ENCODE measurements at regions not wholly inside any gene's neighbourhood (a gene's known extent, or its start where the extent isn't known, plus 50 kb on each side); places are given as distances from the start of the nearest gene placed in this dataset.

DNA sequence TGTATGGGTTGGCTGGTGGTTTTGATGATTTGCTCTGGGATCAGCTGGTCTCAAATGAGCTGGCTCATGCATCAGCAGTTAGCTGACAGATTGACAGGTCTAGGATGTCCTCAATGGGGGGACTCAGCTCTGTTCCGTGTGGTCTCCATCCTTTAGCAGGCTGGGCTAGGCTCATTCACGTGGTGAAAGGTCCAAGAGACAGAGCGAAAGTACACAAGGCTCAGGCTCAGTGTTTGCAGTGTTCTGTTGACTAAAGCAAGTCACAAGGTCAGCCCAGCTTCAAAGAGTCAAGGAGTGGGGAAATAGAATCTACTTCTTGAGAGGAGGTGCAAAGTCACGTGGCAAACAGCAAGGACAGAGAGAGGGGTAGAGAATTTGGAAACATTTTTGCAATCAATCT, 126.5 kb upstream of the CMC1 start:
- peak overlapping the region in 1 of 2 donors; percentile 8 for H3K27ac Mint-ChIP-seq
- H3K9me3 Mint-ChIP-seq = no peaks in the 10 kb centered on the region
- H3K4me3 Mint-ChIP-seq = no peak overlapping the region
- no peaks in the 10 kb centered on the region for H3K36me3 Mint-ChIP-seq (ENCODE audit: insufficient read depth)
- H3K4me1 Mint-ChIP-seq (ENCODE audit: low read depth in 2 of 2) = peaks cover 12 to 14% of the 10 kb centered on the region in 2 donors
- DNase-seq (no peak), ATAC-seq (replicated peaks) (no peak)
- H3K27me3 Mint-ChIP-seq = no peaks in the 10 kb centered on the region

DNA sequence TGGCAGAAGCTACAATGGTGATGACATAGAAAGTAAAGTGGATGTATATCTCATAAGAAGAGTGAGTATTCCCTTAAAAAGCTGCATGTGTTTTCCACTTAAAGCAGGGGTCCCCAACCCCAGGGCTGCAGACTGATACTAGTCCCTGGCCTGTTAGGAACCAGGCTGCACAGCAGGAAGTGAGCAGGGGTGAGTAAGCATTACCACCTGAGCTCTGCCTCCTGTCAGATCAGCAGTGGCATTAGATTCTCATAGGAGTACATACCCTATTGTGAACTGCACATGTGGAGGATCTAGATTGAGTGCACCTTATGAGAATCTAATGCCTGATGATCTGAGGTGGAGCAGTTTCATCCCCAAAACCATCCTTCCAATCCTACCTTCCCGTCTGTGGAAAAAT, 126.1 kb upstream of the CMC1 start:
- ATAC-seq (replicated peaks) (no peak), DNase-seq (no peak)
- H3K4me3 Mint-ChIP-seq = no peak overlapping the region
- H3K27ac Mint-ChIP-seq = peak overlapping the region in 1 of 2 donors; percentile 8
- H3K4me1 Mint-ChIP-seq (ENCODE audit: low read depth in 2 of 2) = peaks cover 12 to 14% of the 10 kb centered on the region in 2 donors
- H3K36me3 Mint-ChIP-seq (ENCODE audit: insufficient read depth) = no peaks in the 10 kb centered on the region
- no peaks in the 10 kb centered on the region for H3K9me3 Mint-ChIP-seq
- no peaks in the 10 kb centered on the region for H3K27me3 Mint-ChIP-seq

DNA sequence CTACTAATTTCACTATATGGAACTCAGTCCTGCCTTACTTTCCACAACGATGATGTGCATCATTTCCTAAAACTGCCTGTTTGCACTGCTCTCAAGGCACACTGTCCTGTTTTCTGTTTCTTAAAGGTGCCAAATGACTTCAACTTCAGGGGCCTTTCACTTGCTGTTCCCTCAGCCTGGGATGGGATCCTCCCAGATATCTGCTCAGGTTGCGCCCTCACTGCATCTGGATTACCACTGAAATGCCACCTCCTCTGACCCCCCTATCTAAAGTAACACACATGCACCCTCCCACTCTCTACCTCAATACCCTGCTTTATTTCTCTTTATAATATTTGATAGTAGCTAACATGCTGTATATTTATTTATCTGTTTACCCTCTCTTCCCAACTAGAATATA, 123.8 kb upstream of the CMC1 start:
- DNase-seq (no peak), ATAC-seq (replicated peaks) (no peak)
- Mint-ChIP-seq H3K4me3 (no peak overlapping the region), H3K36me3 (ENCODE audit: insufficient read depth) (no peaks in the 10 kb centered on the region), H3K9me3 (no peaks in the 10 kb centered on the region), H3K27me3 (no peaks in the 10 kb centered on the region), H3K27ac (no peak overlapping the region), H3K4me1 (ENCODE audit: low read depth in 2 of 2) (peaks cover 12 to 14% of the 10 kb centered on the region in 2 donors)

DNA sequence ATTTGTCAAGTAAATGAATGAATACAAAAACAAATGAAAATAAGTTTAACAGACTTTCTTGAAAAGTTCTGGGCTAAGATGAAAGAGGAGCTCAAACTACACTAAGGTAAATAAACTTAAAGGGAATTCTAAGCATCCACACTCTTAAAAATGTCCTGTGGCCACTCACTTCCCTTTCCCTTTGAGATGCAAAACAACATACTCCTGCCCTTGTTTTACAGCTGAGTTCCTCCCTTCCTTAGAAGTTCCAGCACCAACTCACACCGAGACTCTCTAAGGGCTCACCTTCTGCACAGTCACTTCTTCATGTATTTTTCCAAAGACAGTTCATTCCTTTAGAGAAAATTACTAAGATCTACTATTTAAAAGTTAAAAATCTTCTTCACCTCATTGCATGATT, 123.3 kb upstream of the CMC1 start:
- ATAC-seq (replicated peaks) = no peak
- H3K9me3 Mint-ChIP-seq = no peaks in the 10 kb centered on the region
- peaks cover 12 to 14% of the 10 kb centered on the region in 2 donors for H3K4me1 Mint-ChIP-seq (ENCODE audit: low read depth in 2 of 2)
- H3K27me3 Mint-ChIP-seq = no peaks in the 10 kb centered on the region
- peak overlapping the region in 1 of 2 donors; percentile 4 for H3K27ac Mint-ChIP-seq
- no peak overlapping the region for H3K4me3 Mint-ChIP-seq
- no peaks in the 10 kb centered on the region for H3K36me3 Mint-ChIP-seq (ENCODE audit: insufficient read depth)
- no peak for DNase-seq

DNA sequence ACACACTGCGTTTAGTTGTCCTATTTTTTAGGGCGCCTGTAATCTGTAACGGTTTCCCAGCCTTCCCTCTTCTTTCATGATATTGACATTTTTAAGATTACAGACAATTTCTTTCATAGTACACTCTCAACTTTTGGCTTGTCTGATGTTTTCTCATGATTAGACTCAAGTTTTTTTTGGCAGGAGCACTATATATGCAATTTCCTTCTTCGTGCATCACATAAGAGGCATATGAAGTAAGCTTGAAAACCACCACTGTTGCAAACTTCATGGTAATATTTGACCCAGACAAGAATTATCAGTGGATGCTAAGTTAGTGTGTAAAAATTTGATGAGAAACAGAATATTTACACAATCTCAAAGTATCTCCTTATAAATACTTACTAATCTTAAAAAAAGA, 119.2 kb upstream of the CMC1 start:
- H3K4me3 Mint-ChIP-seq = no peak overlapping the region
- H3K36me3 Mint-ChIP-seq (ENCODE audit: insufficient read depth) = no peaks in the 10 kb centered on the region
- no peak overlapping the region for H3K27ac Mint-ChIP-seq

DNA sequence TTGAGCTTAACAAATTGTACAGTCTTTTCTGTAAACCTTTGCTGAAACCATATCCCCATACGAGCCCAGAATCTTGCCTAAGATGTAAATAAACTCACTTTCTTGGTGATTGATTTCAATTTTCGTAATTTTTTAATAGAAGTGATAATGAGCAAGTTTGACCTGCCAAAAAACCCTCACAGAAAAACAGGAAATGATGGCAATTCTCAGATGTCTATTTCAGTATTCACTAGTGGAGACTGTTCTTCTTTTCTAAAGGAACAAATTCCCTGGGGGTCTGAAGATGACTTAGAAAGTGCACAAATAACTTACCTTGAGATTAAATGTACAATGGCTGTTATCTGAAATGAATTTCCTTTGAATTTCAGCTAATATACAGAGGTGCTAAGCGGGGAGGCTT, 116.5 kb upstream of the CMC1 start:
- Mint-ChIP-seq H3K27me3 (no peaks in the 10 kb centered on the region), H3K4me1 (ENCODE audit: low read depth in 2 of 2) (no peaks in the 10 kb centered on the region), H3K27ac (no peak overlapping the region), H3K9me3 (no peaks in the 10 kb centered on the region), H3K4me3 (no peak overlapping the region), H3K36me3 (ENCODE audit: insufficient read depth) (no peaks in the 10 kb centered on the region)
- DNase-seq (no peak), ATAC-seq (replicated peaks) (no peak)

More for the DNA sequence above, 119.2 kb upstream of the CMC1 start:
- DNase-seq = no peak
- Mint-ChIP-seq H3K27me3 (no peaks in the 10 kb centered on the region), H3K4me1 (ENCODE audit: low read depth in 2 of 2) (peaks cover 3 to 6% of the 10 kb centered on the region in 2 donors), H3K9me3 (no peaks in the 10 kb centered on the region)
- no peak for ATAC-seq (replicated peaks)

DNA sequence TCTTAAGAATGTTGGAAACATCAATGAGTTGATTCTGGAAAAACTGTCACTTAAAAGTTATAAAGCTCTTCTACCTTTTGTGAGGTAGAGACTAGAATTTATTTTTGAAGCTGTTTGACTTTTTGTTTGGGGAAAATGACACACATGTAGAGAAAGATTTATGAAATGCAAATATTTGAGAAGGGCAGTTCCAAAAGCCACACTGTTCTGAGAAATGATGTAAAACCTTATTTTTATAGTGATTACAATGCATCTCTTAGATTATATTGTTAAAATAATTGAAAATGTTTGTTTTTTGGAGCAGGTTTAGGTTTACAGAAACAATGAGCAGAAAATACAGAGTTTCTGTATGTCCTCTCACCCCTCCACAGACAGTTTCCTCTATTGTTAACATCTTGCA, 116.1 kb upstream of the CMC1 start:
- no peak for DNase-seq
- no peaks in the 10 kb centered on the region for H3K4me1 Mint-ChIP-seq (ENCODE audit: low read depth in 2 of 2)
- ATAC-seq (replicated peaks) = no peak

DNA sequence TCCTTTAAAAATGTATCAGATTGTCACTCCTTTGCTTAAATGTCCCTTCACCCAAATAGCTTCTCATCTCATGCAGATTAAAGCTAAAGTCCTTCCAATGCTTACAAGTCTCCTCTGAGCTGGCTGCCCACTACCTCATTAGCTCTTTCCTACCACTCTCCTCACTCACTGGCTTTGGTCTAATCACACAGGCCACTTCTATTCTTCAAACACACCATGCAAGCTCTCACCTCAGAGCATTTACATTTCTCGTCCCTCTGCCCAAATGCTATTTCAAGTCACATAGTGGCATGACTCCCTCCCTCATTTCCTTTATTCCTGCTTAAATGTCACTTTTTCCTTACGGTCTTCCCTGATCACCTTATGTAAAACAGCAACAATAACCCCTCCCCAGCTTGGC, 110.6 kb upstream of the CMC1 start:
- Mint-ChIP-seq H3K27ac (no peak overlapping the region), H3K9me3 (no peaks in the 10 kb centered on the region), H3K4me1 (ENCODE audit: low read depth in 2 of 2) (no peaks in the 10 kb centered on the region), H3K4me3 (no peak overlapping the region), H3K27me3 (no peaks in the 10 kb centered on the region), H3K36me3 (ENCODE audit: insufficient read depth) (no peaks in the 10 kb centered on the region)
- DNase-seq (no peak), ATAC-seq (replicated peaks) (no peak)

More for the DNA sequence above, 116.1 kb upstream of the CMC1 start:
- no peaks in the 10 kb centered on the region for H3K27me3 Mint-ChIP-seq
- H3K36me3 Mint-ChIP-seq (ENCODE audit: insufficient read depth) = no peaks in the 10 kb centered on the region
- H3K27ac Mint-ChIP-seq = no peak overlapping the region
- no peak overlapping the region for H3K4me3 Mint-ChIP-seq
- H3K9me3 Mint-ChIP-seq = no peaks in the 10 kb centered on the region

DNA sequence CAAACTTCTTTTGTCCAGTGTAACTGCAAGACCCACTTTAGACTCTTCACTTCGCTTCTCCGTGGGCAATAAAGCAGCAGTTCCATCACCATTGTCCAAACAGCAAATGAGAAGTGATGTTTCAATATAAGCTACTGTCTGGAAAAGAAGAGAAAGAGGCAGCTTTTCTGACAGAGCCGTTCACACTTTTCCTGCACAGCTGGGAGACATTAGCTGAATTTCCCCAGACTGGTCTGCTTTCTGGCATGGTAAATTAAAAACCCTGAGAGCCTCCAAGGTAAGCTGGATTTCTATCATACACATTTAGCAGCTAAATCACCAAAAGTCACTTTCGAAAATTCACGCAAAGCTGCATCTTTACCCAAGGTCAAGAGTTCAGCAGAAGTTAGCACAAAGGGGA, 108.5 kb upstream of the CMC1 start:
- Mint-ChIP-seq H3K4me1 (ENCODE audit: low read depth in 2 of 2) (peaks cover 0 to 8% of the 10 kb centered on the region in 2 donors), H3K9me3 (no peaks in the 10 kb centered on the region), H3K4me3 (no peak overlapping the region), H3K27me3 (no peaks in the 10 kb centered on the region), H3K27ac (no peak overlapping the region), H3K36me3 (ENCODE audit: insufficient read depth) (no peaks in the 10 kb centered on the region)
- DNase-seq (no peak), ATAC-seq (replicated peaks) (no peak)

DNA sequence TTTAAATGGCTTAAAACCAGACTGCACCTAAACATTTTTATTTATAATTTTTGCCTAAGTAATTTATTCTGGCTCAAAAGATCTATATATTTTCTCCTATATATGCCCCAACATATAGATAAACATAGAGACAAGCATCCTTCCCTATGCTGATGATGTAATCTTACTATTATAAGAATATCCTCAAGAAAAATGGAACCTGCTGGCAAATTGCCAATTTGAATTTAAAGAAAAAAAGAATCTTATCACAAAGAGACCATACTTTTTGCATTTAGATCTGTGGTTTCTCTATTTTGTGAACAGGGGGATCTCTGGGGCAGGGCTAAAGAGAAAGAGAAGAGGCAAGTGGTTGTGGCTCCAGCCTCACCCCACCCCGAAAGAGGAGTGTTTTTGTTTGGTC, 107.2 kb upstream of the CMC1 start:
- DNase-seq (no peak), ATAC-seq (replicated peaks) (no peak)
- no peak overlapping the region for H3K4me3 Mint-ChIP-seq
- H3K27ac Mint-ChIP-seq = no peak overlapping the region
- no peaks in the 10 kb centered on the region for H3K36me3 Mint-ChIP-seq (ENCODE audit: insufficient read depth)
- H3K4me1 Mint-ChIP-seq (ENCODE audit: low read depth in 2 of 2) = peaks cover 0 to 12% of the 10 kb centered on the region in 2 donors
- H3K27me3 Mint-ChIP-seq = no peaks in the 10 kb centered on the region
- H3K9me3 Mint-ChIP-seq = no peaks in the 10 kb centered on the region

DNA sequence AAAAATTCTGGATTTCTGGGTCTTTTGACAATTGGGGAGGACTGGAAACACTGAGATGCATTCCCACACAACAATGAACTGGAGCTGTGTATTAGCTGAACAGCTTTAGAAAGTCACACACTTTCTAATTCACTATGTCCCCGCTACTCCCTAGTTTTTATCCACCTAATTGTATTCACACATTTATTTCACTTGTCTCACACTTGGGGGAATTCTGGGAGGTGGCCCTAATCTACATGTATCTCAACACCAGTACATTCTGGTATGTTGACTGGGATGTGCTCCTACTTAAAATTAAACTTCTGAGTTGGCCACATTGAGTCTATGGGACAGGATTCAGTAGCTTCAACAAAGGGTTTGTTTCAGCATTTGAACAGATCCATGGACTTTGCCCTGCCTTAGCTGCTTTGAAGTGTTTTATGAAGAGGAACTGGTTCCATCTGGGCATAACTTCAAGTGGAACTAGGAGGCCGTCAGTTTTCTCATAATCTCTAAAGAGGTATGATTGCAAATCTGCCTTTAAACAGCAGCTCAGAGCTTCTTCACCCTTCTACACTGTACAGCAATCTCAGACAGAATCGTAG, 106.5 kb upstream of the CMC1 start:
- H3K27ac Mint-ChIP-seq = no peak overlapping the region
- ATAC-seq (replicated peaks) = no peak
- no peaks in the 10 kb centered on the region for H3K36me3 Mint-ChIP-seq (ENCODE audit: insufficient read depth)

DNA sequence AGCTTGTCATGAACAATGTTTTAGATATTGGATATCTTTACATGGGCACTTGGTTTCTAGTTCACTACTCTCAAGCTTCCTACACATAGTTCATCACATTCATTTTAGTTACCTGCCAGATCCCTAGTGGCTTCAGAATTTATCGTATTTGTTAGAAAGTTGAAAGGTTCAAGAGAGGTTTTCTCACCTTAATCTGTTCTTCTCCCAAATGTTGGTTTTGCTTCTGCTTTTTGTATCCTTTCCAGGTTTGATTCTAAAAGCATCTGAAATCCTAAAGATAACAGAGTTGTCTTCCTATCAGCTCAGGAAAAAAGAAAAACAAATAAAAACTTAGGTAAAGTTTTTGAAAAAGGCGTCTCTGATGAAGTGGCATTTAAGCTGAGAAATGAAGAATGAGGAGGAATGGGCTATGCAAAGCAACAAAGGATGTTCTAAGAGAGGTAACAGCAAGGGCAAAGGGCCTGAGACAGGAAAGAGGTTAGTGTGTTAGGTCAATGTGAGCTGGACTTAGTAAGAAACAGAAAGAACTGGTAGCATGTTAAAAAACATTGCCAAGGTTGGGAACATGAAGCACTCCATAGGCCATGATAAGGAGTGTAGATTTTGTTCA, 104.7 kb upstream of the CMC1 start:
- ATAC-seq (replicated peaks) (no peak), DNase-seq (no peak)
- H3K27ac Mint-ChIP-seq = no peak overlapping the region
- no peaks in the 10 kb centered on the region for H3K36me3 Mint-ChIP-seq (ENCODE audit: insufficient read depth)
- peaks cover 0 to 14% of the 10 kb centered on the region in 2 donors for H3K4me1 Mint-ChIP-seq (ENCODE audit: low read depth in 2 of 2)
- H3K27me3 Mint-ChIP-seq = no peaks in the 10 kb centered on the region
- H3K9me3 Mint-ChIP-seq = no peaks in the 10 kb centered on the region
- no peak overlapping the region for H3K4me3 Mint-ChIP-seq

More for the DNA sequence above, 106.5 kb upstream of the CMC1 start:
- DNase-seq = no peak
- no peak overlapping the region for H3K4me3 Mint-ChIP-seq
- peaks cover 0 to 14% of the 10 kb centered on the region in 2 donors for H3K4me1 Mint-ChIP-seq (ENCODE audit: low read depth in 2 of 2)
- no peaks in the 10 kb centered on the region for H3K27me3 Mint-ChIP-seq
- no peaks in the 10 kb centered on the region for H3K9me3 Mint-ChIP-seq

DNA sequence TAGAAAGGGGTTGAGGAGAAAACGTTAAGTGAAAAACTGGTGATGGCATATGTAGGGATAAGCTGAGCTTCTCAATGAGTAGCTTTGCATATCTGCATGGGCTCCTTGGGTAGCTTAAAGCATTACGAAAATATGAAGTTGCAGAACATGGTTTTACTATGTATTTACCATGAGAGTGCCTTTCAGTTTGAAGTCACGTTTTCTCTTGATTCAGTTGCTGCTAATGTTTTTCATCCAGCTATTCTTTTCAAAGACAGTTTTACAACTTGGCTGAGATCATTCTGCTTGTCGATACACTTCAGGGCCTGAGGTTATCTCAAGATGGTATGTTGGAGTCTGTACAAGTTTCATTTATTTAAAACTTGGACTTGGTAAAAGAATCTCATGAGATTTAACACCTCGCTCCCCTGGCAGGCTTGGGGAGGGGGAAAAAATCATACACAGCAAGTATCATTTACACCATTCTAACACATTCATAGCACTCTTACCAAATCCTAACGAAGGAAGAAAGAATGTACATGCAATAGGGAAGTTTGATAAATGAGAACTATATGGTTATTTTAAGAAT, 103.3 kb upstream of the CMC1 start:
- H3K27ac Mint-ChIP-seq = no peak overlapping the region
- no peaks in the 10 kb centered on the region for H3K9me3 Mint-ChIP-seq
- DNase-seq (no peak), ATAC-seq (replicated peaks) (no peak)
- H3K36me3 Mint-ChIP-seq (ENCODE audit: insufficient read depth) = no peaks in the 10 kb centered on the region
- peaks cover 0 to 14% of the 10 kb centered on the region in 2 donors for H3K4me1 Mint-ChIP-seq (ENCODE audit: low read depth in 2 of 2)
- H3K27me3 Mint-ChIP-seq = no peaks in the 10 kb centered on the region
- H3K4me3 Mint-ChIP-seq = no peak overlapping the region

DNA sequence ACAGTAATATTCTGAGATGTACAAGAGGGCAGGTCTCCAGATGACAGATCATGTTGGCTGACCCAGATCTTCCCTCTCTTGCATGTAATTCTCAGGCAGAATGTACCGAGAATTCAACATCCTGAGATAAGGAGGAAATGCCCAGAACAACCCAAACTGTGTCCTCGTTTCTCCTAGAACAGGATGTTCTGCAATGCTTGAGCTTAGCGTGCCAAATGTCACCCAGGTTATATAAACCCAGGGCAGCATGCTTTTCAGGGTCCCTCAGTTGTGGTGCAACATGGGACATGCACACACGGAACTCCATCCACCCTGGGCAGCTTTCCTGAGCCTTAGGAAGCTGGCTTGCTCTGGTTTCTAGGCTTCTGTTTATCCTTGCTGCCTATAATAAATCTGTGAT, 102.1 kb upstream of the CMC1 start:
- peaks cover 0 to 14% of the 10 kb centered on the region in 2 donors for H3K4me1 Mint-ChIP-seq (ENCODE audit: low read depth in 2 of 2)
- H3K4me3 Mint-ChIP-seq = peak overlapping the region in 1 of 2 donors; percentile 21
- H3K9me3 Mint-ChIP-seq = no peaks in the 10 kb centered on the region
- peak; percentile 32 for ATAC-seq (replicated peaks)
- no peaks in the 10 kb centered on the region for H3K27me3 Mint-ChIP-seq
- H3K36me3 Mint-ChIP-seq (ENCODE audit: insufficient read depth) = no peaks in the 10 kb centered on the region
- DNase-seq = no peak
- no peak overlapping the region for H3K27ac Mint-ChIP-seq

Data from effector memory CD8-positive, alpha-beta T cell (primary cell).